Left lobe of liver (tissue), 2 donors: ENCODE measurements at regions not wholly inside any gene's neighbourhood (a gene's known extent, or its start where the extent isn't known, plus 50 kb on each side); places are given as distances from the start of the nearest gene placed in this dataset.
"Not testable (repeated sequence)": the region's sequence is repeated elsewhere in the genome, so short reads cannot be mapped to it uniquely, and the experiment has no call there.

ENCODE experiments used
- ATAC-seq: fragments of 200-7000 bp; cut with Tn5 transposase; one replicate; pipeline ENCODE4 v1.9.1; 2020; ENCODE audit warnings: mild to moderate bottlenecking, moderate library complexity
- DNase-seq: peaks from one replicate; pipeline ENCODE4 v3.0.0-alpha.2; 2020; ENCODE audit warnings: low spot score
- donor health status: DM: no; HTN: no; CAD: no; lungs with moderate emphysema.
- donor health status: DM: no; HTN: yes; CAD: no.

GRCh38 chr10:120749072-120749471 is 102.1 kb upstream of the WDR11 start:
- DNase-seq (no peak), ATAC-seq (no peak)

DNA sequence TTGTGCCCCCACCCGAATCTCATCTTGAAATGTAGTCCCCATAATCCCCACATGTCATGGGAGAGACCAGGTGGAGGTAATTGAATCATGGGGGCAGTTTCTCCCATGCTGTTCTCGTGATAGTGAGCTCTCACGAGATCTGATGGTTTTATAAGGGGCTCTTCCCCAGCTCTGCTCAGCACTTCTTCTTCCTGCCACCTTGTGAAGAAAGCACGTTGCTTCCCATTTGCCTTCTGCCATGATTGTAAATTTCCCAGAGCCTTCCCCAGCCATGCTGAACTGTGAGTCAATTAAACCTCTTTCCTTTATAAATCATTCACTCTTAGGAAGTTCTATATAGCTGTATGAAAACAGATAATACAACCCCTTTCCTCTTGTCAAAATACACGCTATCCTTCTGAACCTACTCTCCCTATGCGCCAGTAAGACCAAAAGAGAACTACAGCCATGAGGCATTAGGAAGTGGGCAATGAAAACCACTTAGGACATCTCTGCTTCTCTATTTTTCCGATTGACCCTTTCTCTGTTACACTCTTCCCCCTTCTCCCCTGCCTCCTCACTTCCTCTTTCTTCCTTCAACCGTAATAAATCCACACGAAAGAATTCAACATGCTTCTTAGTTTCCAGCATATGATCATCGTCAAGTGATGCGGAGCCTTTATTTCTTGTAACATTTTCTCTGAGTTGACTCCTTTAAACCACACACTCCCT is 101.2 kb upstream of the WDR11 start:
- no peak for DNase-seq
- peak; percentile 29 for ATAC-seq

GRCh38 chr10:120755771-120756170 is 95.4 kb upstream of the WDR11 start:
- ATAC-seq: no peak
- no peak for DNase-seq

- DNase-seq: no peak
- no peak for ATAC-seq
Observed at GRCh38 chr10:120760253-120760652, 90.9 kb upstream of the WDR11 start.

DNA sequence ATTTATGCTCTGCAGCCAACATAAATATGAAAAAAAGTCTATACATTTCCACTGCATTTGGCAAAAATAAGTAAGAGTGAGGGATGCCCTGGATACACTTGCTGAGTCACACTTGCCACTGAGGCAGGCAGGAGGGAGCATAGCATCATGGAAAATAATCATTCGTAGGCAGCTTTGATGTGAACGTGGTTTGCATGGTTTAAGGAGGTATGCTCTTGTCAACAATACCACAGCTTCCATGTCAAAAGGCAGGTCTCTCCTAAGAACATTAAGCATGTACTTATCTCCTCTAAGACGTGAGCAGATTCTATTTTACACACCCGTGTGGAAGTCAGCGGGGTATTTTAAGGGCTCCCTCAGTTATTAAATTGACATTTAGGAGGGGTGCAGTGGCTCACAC is 89.2 kb upstream of the WDR11 start:
- DNase-seq: no peak
- ATAC-seq: no peak

DNA sequence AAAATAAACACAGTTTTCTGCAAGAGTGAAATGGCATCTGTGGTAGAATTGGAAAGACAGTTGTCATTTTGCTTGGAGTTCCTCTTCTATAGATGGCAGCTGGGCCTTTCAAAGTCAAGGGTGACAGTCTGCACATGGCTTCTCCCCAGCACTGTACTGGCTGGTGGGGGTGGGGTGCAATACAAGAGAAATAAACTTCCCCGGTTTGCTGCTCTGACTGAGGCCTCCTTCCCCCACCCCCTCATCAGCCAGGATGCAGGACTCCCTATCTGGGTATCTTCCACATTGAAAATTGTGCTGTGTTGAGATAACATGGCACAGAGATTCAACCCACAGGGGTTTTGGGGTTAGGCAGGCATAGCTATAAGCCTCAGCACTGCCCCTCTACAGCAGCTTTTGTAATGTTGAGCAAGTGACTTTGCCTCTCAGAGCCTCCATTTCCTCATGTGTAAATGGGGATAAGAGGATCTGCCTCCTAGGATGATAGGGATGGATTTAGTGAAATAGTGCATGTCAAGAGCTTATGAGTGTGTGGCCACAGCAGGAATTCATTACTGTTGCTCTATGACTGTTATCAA is 85.8 kb upstream of the WDR11 start:
- no peak for DNase-seq
- ATAC-seq: no peak

DNA sequence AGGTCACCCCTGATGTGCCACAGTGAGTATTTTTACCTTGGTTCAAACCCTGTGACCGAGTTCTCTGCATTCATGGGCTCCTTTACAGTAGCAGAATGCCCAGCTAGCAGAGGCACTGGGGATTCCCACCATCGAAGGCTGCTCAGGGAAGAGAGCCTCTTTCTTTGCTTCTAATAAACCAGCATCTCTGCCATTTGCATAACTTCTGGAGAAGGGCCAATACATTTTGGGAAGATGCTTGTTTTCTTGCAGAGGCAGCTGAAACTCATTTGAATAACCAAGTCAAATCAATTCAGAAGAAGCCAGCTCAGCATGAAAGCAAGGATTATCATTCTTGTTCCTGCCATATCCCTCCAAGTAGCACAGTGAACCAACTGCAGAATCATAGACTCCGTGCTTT is 82.9 kb upstream of the WDR11 start:
- ATAC-seq (no peak), DNase-seq (no peak)

DNA sequence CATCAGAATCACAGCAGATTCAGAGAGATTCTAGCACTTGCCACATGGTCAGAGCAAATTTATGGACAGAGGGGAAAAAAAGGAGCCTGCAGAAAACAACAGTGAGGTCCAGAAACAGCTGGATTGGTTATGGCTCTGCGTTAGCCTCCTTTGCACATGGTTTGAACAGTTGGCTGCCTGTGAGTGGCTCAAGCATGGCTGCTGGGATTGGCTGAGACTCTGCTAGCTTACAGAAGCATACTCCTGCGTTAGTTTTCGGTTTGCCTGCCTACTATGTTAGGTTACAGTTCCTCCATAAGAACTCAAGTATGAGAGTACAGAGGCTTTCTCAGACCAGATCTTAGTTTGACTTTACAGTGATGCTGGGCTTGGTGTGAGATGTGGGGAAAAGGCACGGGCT is 80.7 kb upstream of the WDR11 start:
- DNase-seq (no peak), ATAC-seq (no peak)

DNA sequence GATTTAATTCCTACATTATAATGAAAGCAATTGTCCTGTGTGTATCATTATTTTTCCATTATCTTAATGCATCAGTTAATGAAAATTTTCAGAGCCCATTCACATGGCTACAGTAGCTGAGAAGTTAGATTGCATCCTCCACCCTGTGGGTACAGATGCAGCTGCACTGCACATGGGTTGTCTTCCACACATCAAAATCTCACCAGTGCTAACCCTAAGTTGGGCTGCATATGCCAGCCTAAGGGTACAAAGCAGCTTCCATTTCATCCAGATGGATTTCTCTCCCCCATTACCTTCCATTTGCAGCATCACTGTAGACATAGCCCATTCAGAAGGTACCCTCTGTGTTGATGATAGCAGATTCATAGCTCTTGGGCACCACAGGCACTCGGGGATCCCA is 74.7 kb upstream of the WDR11 start:
- DNase-seq (no peak), ATAC-seq (no peak)

DNA sequence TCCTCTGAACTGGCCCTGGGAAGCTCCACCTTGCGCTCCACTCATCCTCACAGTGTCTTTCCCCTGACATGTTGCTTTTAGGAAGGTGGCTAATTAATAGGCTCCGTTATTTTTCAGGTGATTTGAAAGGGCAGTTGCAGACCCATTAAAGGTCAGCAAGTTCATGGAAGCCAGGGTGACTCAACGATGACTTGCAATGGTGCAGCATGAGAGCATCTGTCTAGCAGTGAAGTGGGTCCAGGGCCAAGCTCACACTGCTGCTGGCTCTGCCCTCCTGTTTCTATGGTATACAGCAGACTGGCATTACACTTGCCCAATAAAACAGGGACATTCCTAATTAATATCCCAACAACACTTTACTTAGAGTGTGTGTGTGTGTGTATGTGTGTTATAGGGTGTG is 68.8 kb upstream of the WDR11 start:
- DNase-seq: no peak
- ATAC-seq: no peak

DNA sequence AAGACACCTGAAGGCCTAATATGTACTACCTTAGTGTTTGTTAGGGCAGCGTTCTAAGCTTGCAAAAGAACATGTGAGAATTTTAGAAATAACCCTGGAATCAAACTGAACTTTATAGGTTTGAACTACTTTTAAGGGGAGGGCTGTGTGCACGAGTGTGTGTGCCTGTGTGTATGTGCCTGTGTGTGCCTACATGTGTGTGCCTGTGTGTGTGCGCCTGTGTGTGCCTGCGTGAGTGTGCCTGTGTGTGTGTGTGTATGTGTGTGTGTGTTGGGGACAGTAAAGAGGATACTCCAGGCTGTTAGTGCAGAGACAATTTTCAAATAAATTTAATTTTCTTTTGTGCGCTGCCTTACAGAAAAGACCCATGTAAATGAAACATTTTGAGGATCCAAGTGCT is 68.1 kb upstream of the WDR11 start:
- no peak for DNase-seq
- no peak for ATAC-seq

- ATAC-seq (no peak), DNase-seq (no peak)
Observed at GRCh38 chr10:120783867-120784266, 67.3 kb upstream of the WDR11 start.

- DNase-seq (no peak), ATAC-seq (no peak)
Observed at GRCh38 chr10:120788771-120789170, 62.4 kb upstream of the WDR11 start.

- ATAC-seq (no peak), DNase-seq (no peak)
Observed at GRCh38 chr10:120789303-120790203, 61.6 kb upstream of the WDR11 start.

GRCh38 chr10:120791316-120791715 is 59.8 kb upstream of the WDR11 start:
- ATAC-seq (no peak), DNase-seq (no peak)

DNA sequence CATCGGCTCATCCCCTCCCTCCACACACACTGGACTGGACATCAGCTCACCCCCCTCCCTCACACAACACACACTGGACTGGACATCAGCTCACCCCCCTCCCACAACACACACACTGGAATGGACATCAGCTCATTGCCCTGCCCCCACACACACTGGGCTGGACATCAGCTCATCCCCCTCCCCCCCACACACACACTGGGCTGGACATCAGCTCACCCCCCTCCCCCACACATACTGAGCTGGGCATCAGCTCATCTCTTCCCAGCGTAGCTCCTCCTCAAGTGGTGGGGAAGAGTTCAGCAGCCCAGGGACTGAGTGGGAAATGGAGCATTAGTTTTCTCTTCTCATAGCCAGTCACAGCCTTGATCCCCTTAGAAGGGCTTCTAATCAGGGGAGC is 58.1 kb upstream of the WDR11 start:
- ATAC-seq (no peak), DNase-seq (no peak)

DNA sequence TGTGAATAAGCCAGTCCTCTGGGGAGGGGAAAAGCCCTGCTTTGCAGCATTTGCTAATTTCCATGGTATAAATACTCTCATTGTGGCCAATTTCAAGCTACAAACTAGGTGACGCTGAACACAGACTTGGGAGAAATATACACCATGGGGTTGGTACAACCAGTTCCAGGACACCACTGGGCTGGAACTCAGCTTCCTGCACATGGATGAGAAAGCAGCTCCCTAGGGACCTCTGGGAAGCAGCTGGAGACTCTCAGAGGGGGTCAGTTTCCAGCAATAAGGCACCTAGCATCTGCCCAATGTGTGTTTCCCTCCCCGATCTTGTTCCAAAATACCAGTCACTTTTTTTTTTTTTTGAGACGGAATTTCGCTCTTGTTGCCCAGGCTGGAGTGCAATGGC is 56.8 kb upstream of the WDR11 start:
- DNase-seq: no peak
- ATAC-seq: no peak

- ATAC-seq, DNase-seq: not testable (repeated sequence)
Observed at GRCh38 chr10:120798276-120798675, 52.9 kb upstream of the WDR11 start.

DNA sequence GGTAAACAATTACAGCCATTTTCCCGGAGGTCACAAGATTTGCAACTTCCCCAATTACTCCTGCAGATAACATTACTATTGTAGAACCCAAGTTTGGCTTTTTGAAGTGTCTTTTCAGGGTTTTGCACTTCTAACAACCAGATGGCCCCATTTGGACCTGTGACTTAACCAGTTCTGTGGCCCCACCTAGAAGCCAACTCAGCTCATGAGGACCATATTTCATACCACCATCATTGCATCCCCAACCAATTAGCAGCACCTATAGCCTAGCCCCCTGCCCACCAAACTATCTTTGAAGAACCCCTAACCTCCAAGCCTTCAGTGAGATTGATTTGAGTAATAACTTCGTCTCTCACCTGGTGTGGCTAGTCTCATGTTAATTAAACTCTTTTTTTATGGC is 51.3 kb upstream of the WDR11 start:
- DNase-seq: no peak
- ATAC-seq: no peak

GRCh38 chr10:120800528-120801323 is 50.4 kb upstream of the WDR11 start:
- no peak for ATAC-seq
- no peak for DNase-seq
